SK-MEL-5 (cell line): ENCODE measurements at regions not wholly inside any gene's neighbourhood (a gene's known extent, or its start where the extent isn't known, plus 50 kb on each side); places are given as distances from the start of the nearest gene placed in this dataset.

Experiments
- DNase-seq: peaks from one replicate; pipeline ENCODE4 v3.0.0-alpha.2; 2016; ENCODE audit warnings: low read depth, low spot score
- in situ Hi-C: cut with HindIII; loops from 2 replicates; pipeline ENCODE4 v1.10.0; 2016; ENCODE audit warnings: low sequenced_read_pairs, high pct_unique_total_duplicates, low pct_unique_long_range_greater_than_20kb

DNA sequence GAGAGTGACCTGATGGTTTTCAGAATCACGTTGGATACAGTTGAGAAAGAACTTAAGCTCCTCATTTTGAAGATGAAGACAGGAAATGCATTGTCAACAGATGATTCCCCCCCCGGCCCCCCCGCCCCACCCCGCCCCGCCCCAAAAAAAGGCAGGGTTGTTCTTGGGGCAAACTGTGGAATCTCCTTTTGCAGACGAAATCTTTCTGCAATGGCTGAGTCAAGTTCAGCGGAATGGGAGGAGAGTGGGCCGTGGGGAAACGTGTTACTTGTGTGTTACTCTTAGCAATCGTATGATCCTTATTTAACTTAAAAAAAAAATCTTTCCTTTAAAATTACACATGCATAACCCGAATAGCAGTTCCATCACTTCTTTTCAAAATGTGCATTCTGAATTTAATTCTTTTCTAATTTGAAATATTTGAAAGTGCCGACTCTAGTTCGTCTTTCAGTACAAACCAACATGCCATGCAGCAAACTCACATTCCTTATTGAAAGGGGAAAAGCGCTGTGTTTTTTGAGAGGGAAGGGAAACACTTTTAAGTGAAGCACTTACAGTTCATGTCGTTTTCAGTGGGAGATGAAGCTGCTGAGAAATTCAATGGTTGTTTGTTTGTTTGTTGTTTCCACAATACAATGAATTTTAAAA is 348.5 kb upstream of the ARGLU1 start:
- in situ Hi-C loops: no loop called here
- DNase-seq: no peak

DNA sequence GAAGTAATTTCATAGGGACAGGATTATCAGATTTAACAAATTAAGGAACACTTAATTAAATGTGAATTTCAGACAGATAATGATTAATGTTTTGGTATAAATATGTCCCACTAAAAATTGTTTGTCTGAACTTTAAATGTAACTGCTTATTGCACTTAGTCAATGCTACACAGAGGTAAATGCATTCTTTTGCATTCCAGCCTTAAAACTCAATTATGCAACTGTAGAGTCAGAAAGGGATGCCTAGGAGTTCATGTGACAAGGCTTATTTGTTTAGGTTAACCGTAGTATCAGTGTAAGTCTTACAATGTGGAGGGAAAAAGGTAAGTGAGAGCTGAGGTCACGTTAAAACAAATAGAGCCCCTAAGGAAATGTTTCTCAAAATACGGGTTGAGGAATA is 347.2 kb upstream of the ARGLU1 start:
- in situ Hi-C loops: no loop called here
- DNase-seq: no peak

DNA sequence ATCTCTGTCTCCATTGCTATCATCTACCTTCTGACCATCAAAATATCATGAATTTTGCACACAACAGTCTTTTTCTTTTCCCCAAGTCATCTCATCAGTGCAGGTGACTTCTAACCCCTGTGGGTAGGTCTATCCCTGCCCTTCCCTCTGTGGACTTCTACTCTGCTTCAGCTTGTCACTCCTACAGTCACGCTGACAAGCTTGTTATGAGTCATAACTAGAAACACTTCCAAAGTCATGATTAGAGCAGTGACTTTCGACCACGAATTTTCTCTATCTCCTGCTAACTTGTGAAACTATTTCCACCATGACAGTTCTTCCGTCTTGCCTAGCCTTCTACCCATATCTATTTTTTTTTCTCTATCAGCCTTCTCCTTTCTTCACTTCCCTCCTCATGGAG is 343.7 kb upstream of the ARGLU1 start:
- DNase-seq: no peak
- in situ Hi-C loops: no loop called here

DNA sequence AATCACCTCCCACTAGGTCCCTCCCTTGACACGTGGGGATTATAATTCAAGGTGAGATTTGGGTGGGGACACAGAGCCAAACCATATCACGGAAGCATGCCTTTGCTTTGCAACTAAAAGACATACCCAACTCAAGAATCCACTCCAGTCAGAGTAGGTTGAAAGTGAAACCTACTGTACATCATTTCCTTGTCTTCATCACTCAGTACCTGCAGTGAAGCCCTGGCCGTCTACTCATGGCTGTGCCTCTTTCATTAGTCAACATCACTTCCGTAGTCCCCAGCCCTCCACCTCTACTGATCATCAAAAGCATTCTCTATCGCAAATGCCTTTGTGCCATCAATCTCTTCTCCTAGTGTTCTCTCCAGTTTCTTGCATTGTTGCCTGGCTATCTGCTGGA is 343.1 kb upstream of the ARGLU1 start:
- no peak for DNase-seq
- in situ Hi-C loops: no loop called here

DNA sequence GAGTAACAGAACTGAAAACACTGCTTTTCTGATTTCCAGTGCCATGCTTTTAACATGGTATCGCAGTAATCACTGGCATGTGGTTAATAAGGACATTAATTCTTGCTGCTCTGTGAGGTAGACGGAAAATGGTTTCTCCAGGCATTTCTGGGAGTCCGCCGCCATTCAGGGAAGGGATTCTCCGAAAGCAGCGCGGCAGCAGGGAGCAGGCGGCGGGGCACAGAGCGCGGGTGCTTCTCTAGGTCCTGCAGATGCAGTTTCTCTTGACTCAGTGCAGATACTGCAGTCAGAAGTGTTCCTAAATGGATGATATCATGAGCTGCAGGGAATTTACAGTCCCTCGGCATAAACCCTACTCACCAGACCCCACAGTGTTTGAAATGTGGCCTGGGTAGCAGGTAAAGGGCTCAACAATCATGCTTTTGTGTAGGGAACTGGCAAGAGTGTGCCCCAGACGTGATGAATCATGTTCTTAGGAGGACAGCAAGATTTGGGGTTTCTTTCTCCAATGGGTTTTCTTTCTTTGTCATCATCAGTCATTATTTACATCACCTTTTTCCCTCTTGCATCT is 338.6 kb upstream of the ARGLU1 start:
- no peak for DNase-seq
- in situ Hi-C loops: no loop called here

DNA sequence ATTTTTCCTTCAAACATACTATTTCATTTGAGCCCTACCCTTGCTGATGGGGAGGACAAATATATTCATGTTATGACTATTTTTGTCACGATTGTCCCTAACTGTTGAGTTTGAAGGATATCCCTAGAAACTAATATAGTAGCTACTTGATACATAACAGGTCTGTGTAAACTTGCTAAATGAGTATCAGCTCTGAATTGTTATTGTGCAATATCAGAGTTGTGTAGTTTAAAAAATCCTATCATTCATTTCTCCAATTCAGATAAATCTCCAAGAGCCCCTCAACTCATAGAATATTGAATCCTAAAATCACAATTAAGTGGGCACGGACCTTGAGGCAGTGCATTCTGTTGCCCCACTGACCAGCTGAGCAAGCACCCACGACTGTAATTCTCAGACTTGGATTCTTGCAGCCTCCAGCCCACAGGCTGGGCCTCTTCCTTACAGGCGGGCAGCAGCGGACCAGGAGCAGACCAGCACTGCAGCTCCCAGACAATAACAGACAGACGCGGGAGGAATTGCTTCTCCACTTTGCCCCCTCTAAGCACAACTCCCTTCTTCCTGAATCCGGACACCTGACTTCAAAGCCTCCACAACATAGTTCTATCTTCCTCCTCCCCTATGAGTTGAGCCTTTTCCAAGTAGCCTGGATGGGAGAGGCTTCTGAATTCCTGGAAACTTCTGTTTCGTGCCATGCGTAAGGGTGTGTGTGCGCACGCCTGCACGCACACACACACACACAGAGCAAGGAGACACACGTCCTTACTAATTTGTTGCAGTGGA is 337.6 kb upstream of the ARGLU1 start:
- DNase-seq: no peak
- in situ Hi-C loops: no loop called here

DNA sequence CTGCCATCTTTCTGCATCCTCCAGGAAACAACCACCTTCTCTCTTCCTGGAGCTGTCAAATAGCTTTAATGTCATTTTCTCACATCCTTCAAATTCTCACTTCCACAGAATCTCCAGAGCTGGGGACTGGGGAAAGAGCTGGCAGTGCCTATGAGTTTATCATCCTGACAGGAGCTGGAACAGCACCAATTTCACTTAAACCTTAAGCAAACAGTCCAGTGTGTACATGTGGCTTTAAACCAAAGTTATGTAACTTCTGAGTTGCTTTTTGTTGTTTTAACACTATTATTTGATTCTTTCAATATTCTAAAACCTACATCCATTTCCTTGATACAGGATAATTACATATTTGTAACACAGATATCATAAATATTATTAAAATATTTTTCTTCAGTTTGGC is 331.5 kb upstream of the ARGLU1 start:
- no peak for DNase-seq
- in situ Hi-C loops: no loop called here

DNA sequence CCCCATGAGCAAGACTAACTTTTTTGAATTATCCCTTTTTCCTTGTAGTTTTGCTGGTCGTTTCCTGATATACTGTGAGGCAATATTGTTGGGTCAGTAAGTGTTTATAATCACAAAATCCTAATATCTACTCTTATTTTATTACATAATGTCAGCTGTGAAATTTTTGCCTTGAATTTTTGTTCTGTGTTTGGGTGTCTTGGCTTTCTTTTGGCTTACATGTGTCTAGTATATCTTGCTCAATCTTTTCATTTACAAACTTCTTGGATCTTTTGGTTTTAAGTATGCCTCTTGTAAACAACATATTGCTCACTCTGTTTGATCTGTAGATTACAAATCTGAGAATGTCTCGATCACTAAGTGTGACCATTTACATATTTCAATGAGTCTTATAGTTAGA is 330.3 kb upstream of the ARGLU1 start:
- DNase-seq: no peak
- in situ Hi-C loops: no loop called here

DNA sequence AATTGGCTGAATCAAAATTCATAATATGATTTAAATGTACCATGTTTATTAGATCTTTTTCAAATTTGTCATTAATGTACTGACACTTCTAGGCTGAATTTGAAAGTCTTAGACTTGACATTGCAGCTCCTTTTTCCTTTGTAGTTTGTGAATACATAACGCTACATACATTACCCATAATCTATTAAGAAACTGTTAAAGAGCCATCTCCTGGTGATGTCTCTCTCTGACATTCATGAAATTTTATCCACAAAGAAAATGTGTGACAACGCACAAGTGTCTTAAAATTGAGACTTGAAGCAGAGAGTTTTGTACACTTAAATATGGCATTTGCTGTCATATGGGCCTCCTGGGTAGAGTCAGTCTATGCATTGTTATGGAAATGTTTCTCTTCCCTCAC is 320.2 kb upstream of the ARGLU1 start:
- in situ Hi-C loops: no loop called here
- DNase-seq: no peak

DNA sequence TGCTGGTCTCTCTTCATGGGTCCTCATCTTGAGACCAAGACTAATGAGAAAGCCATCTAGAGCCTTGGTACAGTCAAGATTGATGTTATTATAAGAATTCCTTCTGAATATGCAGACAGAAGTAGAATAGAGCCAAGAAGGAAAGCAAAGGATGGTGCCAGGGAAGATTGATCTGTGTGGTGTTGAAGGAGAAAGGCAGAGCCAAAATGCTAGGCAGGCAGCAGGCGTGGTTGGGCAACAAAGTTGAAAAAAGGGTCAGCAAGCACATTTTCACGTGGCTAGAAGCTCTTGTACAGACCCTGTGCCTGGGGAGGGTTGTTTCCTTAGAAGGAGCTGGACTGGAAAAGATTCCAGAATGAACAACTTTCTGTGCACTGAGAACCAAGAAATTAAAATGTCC is 319.7 kb upstream of the ARGLU1 start:
- in situ Hi-C loops: no loop called here
- DNase-seq: no peak

DNA sequence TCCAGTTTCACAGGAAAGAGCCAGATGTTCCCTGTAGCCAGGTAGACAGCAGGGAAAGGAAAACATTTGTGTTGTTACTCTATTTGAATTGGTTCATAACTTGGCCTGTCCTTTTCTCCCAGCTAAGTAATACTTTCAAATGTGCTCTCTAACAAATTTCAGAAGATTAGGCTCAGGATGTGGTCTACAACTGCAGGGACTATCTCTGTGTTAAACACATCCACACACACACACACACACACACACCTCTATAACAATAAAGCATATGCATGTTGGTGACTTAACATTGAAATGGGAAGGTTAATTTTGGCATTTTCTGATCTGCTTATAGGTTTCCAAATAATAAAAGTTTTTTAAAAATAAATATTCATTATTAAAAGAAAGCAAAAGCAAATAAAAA is 316.0 kb upstream of the ARGLU1 start:
- in situ Hi-C loops: no loop called here

DNA sequence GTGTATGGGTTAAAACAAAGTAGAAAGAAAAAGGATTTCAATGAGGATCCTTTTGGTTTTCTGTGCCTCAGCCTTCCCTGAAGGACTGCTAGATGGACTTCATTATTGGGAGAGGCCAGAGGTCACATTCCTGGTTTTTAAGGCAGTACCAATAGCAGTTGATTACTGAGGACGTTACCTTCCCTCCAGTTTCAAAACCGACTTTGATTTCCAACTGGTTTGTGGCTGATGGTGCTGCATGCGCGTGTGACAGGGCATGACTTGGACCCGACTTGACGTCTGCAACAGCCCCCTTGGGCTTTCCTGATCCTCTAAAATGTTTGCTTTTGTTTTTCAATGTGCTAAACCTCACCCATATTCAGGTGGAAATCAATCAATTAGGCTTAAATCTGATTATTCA is 314.3 kb upstream of the ARGLU1 start:
- in situ Hi-C loops: no loop called here
- no peak for DNase-seq

More for the DNA sequence above, 316.0 kb upstream of the ARGLU1 start:
- DNase-seq: no peak

DNA sequence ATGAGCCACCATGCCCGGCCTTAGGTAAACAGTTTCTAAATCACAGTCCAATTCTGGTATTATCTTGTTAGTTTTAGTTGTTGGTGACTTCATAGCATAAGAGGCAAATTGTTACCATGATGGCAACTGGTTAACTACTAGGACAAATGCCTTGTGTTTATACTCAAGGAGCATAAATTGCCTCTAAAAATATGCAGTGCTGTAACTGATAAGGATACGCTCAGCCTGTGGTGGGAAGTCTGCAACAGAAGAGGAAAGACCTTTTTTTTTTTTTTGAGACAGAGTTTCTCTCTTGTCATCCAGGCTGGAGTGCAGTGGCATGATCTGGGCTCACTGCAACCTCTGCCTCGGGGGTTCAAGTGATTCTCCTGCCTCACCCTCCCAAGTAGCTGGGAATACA is 311.9 kb upstream of the ARGLU1 start:
- no peak for DNase-seq
- in situ Hi-C loops: no loop called here

DNA sequence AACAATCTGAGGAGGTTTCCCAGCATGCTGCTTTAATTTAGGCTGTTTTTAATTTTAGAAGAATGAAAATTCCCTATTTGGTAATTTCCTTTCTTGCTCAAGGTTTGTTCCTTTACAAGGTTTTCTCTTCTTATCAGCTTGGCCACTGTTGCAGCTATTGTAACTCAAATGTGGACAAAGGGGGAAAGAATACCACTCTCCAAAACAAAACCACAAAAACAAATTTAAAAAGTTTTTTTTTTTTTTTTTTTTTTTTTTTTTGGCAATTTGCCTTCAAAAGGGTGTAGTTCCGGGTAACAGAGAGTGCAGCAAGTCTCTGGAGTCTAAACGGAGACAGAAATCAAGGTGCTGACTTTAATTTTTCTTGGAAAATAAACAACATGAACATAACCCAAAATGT is 306.4 kb upstream of the ARGLU1 start:
- DNase-seq: no peak
- in situ Hi-C loops: no loop called here

DNA sequence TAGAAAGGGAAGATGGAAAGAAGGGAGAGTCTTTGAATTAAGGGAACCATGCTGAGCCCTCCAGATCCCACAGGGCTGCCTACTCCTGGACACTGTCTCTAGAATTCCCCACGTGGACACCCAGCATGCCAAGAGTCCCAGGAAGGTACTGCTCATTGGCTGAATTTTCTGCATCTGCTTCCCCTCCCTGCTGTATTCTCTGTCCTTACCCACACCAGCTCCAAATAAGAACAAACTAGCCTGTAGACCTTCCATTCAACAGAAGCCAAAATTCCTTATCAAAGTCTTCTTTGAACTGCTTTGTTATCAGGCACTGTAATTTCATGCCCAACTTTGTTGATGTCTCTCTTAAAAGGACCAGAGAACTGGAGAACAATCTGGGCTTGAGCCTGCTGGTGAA is 305.9 kb upstream of the ARGLU1 start:
- no peak for DNase-seq
- in situ Hi-C loops: no loop called here

DNA sequence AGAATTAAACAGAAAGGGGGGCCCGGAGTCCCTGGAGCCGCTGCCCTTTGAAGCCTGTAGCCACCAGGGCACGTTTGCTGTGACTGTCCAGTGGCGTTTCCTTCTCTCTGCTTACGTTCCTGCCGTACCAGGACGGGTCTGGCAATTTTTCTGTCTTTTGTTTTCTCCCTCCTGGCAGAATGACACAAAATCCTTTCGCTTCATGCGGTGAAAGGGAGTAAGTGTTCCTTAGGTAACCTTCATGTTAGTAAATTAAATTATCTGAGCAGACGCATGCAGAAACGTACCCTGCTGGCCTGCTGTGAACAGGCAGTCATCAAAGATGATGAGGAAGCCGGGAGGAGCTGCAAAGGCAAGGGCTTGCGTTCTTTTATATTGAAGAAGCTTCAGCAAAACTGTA is 299.3 kb upstream of the ARGLU1 start:
- in situ Hi-C loops: no loop called here
- no peak for DNase-seq

DNA sequence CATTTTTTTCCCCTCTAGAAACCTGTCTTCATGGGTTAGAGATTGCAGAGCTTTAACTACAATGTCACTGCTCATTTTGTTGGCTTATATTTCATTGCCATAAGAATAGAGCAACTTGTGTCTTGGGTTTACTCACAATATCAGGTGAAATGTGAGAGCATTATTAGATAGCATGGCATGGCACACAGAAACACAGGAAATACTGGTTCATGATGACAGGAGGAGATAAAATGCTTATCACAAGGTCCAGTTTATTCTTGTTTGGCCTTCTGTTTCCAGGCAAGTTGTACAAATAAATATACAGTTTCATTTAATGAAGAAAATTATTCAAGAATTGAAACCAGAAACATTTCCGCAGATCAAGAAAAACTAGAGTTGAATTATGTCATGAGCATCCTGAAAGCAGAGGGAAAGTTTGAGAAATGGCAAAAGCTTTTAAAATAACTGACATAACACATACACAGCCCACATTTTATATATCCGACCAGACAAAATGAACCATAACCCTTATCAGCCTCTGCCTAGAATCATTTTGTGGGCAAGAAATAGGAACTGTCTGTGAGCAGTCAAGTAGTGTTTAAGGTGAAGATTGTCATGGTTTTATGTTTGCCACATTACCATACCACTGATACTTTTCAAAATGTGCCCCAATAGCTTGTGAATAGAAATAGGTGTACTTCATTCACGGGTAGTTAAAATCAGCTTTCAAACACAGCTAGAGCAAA is 297.9 kb upstream of the ARGLU1 start:
- in situ Hi-C loops: no loop called here
- DNase-seq: no peak

DNA sequence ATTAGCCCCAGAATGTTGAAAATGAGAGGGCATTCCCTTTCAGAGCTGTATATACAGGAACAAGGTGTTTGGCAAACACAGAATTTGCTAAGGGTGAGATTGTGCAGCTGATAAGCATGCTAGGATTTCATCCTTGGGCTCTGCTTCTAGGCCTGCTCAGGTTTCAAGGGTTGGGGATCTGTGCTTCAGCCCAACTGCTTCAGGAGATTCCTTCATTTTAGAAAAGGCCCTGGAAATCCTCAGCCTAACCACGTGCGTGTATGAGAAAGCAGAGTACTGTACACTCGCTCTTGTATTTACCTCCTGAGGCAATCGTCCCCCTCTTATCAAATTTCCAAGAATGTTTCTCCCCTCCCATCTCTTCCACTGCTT is 291.6 kb upstream of the ARGLU1 start:
- in situ Hi-C loops: no loop called here
- no peak for DNase-seq
